PFSK-1 (cell line): ENCODE measurements at regions not wholly inside any gene's neighbourhood (a gene's known extent, or its start where the extent isn't known, plus 50 kb on each side); places are given as distances from the start of the nearest gene placed in this dataset.

Experiments
- FOXP2 ChIP-seq: optimal IDR thresholded peaks from 2 replicates; pipeline ENCODE3; 2011; ENCODE audit warnings: borderline replicate concordance, control low read depth, inconsistent platforms; ENCODE audit not compliant: insufficient read depth; ENCODE audit errors: extremely low read length, extremely low read depth
- POLR2AphosphoS5 ChIP-seq: IDR thresholded peaks from 2 replicates; pipeline ENCODE4 v1.6.1; 2012; ENCODE audit warnings: low read depth, mild to moderate bottlenecking, control low read depth, low read length, moderate library complexity
- REST ChIP-seq, 2 experiments: IDR thresholded peaks; 2 replicates each; pipeline versions ENCODE4 v1.6.1 to v1.8.0; 2011 to 2012; ENCODE audit warnings: low read depth in 2 of 2, low read length in 2 of 2, control low read depth in 1 of 2, inconsistent platforms in 1 of 2, mild to moderate bottlenecking in 1 of 2, moderate library complexity in 1 of 2; ENCODE audit not compliant: insufficient read depth in 1 of 2
- SIN3A ChIP-seq: IDR thresholded peaks from 2 replicates; pipeline ENCODE4 v1.6.1; 2012; ENCODE audit warnings: mild to moderate bottlenecking, low read length, moderate library complexity, borderline replicate concordance; ENCODE audit not compliant: insufficient read depth
- TAF1 ChIP-seq: IDR thresholded peaks from 2 replicates; pipeline ENCODE4 v1.6.1; 2012; ENCODE audit warnings: low read length, control low read depth, borderline replicate concordance; ENCODE audit not compliant: insufficient read depth

GRCh38 chr2:204024906-204025475 lies 88.4 kb downstream of the ICOS start:
- no peak for TF ChIP-seq TAF1
- no peak for TF ChIP-seq POLR2AphosphoS5
- TF ChIP-seq SIN3A = no peak
- TF ChIP-seq FOXP2 = no peak
- no peak for TF ChIP-seq REST (IDR thresholded peaks at IDR 0.05; ENCODE audit: insufficient read depth in 1 of 2, low read depth in 2 of 2, low read length in 2 of 2)

- TF ChIP-seq POLR2AphosphoS5 = no peak
- TF ChIP-seq TAF1 = no peak
- TF ChIP-seq FOXP2 = no peak
- no peak for TF ChIP-seq SIN3A
- TF ChIP-seq REST (IDR thresholded peaks at IDR 0.05; ENCODE audit: insufficient read depth in 1 of 2, low read depth in 2 of 2, low read length in 2 of 2) = no peak
Measured at GRCh38 chr2:204026294-204026693, 89.7 kb downstream of the ICOS start.

- TF ChIP-seq FOXP2 (no peak), TAF1 (no peak), POLR2AphosphoS5 (no peak), REST (IDR thresholded peaks at IDR 0.05; ENCODE audit: insufficient read depth in 1 of 2, low read depth in 2 of 2, low read length in 2 of 2) (no peak), SIN3A (no peak)
Measured at GRCh38 chr2:204027091-204027490, 90.5 kb downstream of the ICOS start.

GRCh38 chr2:204030322-204030721 lies 93.8 kb downstream of the ICOS start:
- TF ChIP-seq TAF1 (no peak), POLR2AphosphoS5 (no peak), SIN3A (no peak), FOXP2 (no peak), REST (IDR thresholded peaks at IDR 0.05; ENCODE audit: insufficient read depth in 1 of 2, low read depth in 2 of 2, low read length in 2 of 2) (no peak)
